Activated B cell treated with CpG ODN at 0.5 μM for 24 hours (primary cell): ENCODE measurements at regions not wholly inside any gene's neighbourhood (a gene's known extent, or its start where the extent isn't known, plus 50 kb on each side); places are given as distances from the start of the nearest gene placed in this dataset.

Experiments used
- ATAC-seq: fragments of 200-7000 bp; cut with Tn5 transposase; one replicate; pipeline ENCODE4 v1.10.0; 2021; ENCODE audit warnings: low read depth, mild to moderate bottlenecking, moderate library complexity
- CTCF ChIA-PET: fragments of 350-600 bp; sonication (Branson Sonifier 250); formaldehyde crosslinking; loops from one replicate; lab custom pipeline; 2021; ENCODE audit warnings: antibody characterized with exemption; lab: Charles Lee
- POLR2A ChIA-PET: fragments of 350-600 bp; sonication (Branson Sonifier 250); formaldehyde crosslinking; loops from one replicate; lab custom pipeline; 2021; ENCODE audit warnings: antibody characterized with exemption; lab: Charles Lee
- DNase-seq: peaks from one replicate; pipeline ENCODE4 v3.0.0; 2022
- H3K27ac Mint-ChIP-seq: one replicate; pipeline ENCODE4 v1.8.0; 2020; ENCODE audit warnings: mixed read lengths
- H3K27me3 Mint-ChIP-seq: one replicate; pipeline ENCODE4 v1.8.0; 2021; ENCODE audit warnings: mixed read lengths
- H3K36me3 Mint-ChIP-seq: one replicate; pipeline ENCODE4 v1.8.0; 2021; ENCODE audit warnings: low read depth, mixed read lengths
- H3K4me1 Mint-ChIP-seq: one replicate; pipeline ENCODE4 v1.8.0; 2021; ENCODE audit warnings: mixed read lengths
- H3K4me3 Mint-ChIP-seq: one replicate; pipeline ENCODE4 v1.8.0; 2020; ENCODE audit warnings: mild to moderate bottlenecking, mixed read lengths
- H3K9me3 Mint-ChIP-seq: one replicate; pipeline ENCODE4 v1.8.0; 2020; ENCODE audit warnings: mixed read lengths
- intact Hi-C: fragments of 100-400 bp; cut with micrococcal nuclease; formaldehyde crosslinking; loops from one replicate; pipeline ENCODE4 v1.15.1; 2024
- TF ChIP-seq, protein P1 (sequence below): fragments of 200-600 bp; IDR thresholded peaks from one replicate; pipeline ENCODE4 v1.8.0; 2022; ENCODE audit warnings: antibody characterized with exemption, mild to moderate bottlenecking

DNA sequence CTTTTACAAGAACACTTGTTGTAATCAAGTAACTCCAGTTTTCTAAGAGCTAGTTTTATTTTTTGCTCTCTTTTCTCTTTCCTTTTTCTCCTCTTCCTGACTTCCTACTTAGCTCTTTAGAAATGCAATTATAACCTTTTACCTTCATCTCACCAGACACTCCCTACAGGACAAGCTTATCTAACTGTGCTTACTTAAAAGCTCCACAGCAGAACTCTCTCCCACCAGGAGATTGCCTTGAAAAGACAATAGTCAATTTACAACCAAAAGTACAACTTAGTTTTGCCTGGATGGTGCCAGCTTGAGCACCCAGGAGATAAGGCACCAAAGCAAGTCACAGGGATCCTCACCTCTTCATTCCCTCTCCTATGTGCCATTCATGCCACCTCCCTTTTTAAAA, 573.8 kb upstream of the LMCD1 start:
- H3K4me1 Mint-ChIP-seq: no peaks in the 10 kb centered on the region
- ChIA-PET POLR2A (no interaction called here), CTCF (no interaction called here)
- H3K36me3 Mint-ChIP-seq: no peaks in the 10 kb centered on the region
- ATAC-seq (no peak), DNase-seq (no peak)
- no peak overlapping the region for H3K27ac Mint-ChIP-seq
- H3K4me3 Mint-ChIP-seq: no peak overlapping the region
- no peaks in the 10 kb centered on the region for H3K9me3 Mint-ChIP-seq
- intact Hi-C loops: no loop called here
- TF ChIP-seq, protein P1, sequence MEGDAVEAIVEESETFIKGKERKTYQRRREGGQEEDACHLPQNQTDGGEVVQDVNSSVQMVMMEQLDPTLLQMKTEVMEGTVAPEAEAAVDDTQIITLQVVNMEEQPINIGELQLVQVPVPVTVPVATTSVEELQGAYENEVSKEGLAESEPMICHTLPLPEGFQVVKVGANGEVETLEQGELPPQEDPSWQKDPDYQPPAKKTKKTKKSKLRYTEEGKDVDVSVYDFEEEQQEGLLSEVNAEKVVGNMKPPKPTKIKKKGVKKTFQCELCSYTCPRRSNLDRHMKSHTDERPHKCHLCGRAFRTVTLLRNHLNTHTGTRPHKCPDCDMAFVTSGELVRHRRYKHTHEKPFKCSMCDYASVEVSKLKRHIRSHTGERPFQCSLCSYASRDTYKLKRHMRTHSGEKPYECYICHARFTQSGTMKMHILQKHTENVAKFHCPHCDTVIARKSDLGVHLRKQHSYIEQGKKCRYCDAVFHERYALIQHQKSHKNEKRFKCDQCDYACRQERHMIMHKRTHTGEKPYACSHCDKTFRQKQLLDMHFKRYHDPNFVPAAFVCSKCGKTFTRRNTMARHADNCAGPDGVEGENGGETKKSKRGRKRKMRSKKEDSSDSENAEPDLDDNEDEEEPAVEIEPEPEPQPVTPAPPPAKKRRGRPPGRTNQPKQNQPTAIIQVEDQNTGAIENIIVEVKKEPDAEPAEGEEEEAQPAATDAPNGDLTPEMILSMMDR: no peak
- no peaks in the 10 kb centered on the region for H3K27me3 Mint-ChIP-seq

DNA sequence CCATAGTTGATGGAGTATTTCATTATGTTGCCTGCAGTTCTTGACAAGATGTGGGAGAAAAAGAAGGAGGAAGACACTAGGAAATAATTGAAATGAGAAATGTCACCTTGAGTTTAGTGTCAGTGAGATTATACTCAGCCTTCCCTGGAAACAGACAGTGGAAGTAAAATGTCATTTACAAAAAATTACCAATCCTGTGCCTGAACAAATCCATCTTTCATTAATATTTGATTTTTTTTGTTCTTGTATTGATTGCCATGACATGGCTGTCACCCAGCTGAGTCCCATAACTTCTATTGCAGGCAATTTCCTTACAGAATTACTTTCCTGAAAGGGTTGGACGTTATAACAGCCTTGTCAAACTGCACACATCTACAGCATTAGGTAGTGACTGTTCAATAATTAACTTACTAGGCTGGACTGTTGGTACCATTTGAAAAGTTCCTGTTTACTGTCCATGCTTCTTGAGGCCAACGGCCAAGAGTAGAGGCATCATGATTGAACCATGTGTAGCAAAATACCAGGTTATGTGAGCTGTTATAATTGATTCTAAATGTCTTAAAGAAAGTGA, 572.2 kb upstream of the LMCD1 start:
- no peaks in the 10 kb centered on the region for H3K36me3 Mint-ChIP-seq
- H3K27me3 Mint-ChIP-seq: no peaks in the 10 kb centered on the region
- intact Hi-C loops: no loop called here
- TF ChIP-seq, protein P1: no peak
- CTCF ChIA-PET: no interaction called here
- H3K4me1 Mint-ChIP-seq: no peaks in the 10 kb centered on the region
- POLR2A ChIA-PET: no interaction called here
- no peaks in the 10 kb centered on the region for H3K9me3 Mint-ChIP-seq
- DNase-seq (no peak), ATAC-seq (no peak)
- H3K4me3 Mint-ChIP-seq: no peak overlapping the region
- H3K27ac Mint-ChIP-seq: no peak overlapping the region

DNA sequence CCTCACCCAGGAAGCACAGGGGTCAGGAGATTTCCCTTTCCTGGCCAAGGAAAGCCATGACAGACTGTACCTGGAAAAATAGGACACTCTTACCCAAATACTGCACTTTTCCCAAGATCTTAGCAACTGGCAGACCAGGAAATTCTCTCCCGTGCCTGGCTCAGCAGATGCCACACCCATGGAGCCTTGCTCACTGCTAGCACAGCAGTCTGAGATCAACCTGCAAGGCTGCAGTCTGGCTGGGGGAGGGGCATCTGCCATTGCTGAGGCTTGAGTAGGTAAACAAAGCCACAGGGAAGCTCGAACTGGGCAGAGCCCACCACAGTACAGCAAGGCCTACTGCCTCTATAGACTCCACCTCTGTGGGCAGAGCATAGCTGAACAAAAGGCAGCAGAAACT, 567.3 kb upstream of the LMCD1 start:
- Mint-ChIP-seq H3K27ac (no peak overlapping the region), H3K4me1 (no peaks in the 10 kb centered on the region), H3K36me3 (no peaks in the 10 kb centered on the region), H3K27me3 (no peaks in the 10 kb centered on the region), H3K9me3 (peaks cover 12% of the 10 kb centered on the region), H3K4me3 (no peak overlapping the region)
- DNase-seq: no peak
- TF ChIP-seq, protein P1: no peak
- ChIA-PET CTCF (no interaction called here), POLR2A (no interaction called here)
- no peak for ATAC-seq
- intact Hi-C loops: no loop called here

DNA sequence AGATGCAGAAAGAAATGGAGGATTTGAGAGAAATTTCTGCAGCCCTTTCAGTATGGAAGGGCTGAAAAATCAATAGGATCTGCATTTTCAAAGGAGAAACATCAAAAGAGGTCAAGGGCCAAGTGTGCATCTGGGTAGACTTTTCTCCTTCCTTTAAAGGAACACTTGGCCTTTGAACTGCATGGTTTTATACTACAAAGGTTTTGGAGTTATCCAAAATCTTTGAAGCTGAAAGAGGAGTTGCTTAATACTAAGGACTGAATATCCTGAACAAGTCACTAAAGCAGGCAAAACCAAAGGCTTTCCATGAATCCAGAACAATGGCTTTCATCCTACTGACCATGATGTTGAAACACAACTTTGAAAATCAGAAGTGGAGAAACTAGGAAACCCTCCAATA, 553.7 kb upstream of the LMCD1 start:
- H3K9me3 Mint-ChIP-seq: peaks cover 4% of the 10 kb centered on the region
- no peaks in the 10 kb centered on the region for H3K4me1 Mint-ChIP-seq
- H3K27ac Mint-ChIP-seq: no peak overlapping the region
- intact Hi-C loops: no loop called here
- TF ChIP-seq, protein P1: no peak
- ChIA-PET POLR2A (no interaction called here), CTCF (no interaction called here)
- no peak for DNase-seq
- no peak overlapping the region for H3K4me3 Mint-ChIP-seq
- no peaks in the 10 kb centered on the region for H3K27me3 Mint-ChIP-seq
- ATAC-seq: no peak
- no peaks in the 10 kb centered on the region for H3K36me3 Mint-ChIP-seq

DNA sequence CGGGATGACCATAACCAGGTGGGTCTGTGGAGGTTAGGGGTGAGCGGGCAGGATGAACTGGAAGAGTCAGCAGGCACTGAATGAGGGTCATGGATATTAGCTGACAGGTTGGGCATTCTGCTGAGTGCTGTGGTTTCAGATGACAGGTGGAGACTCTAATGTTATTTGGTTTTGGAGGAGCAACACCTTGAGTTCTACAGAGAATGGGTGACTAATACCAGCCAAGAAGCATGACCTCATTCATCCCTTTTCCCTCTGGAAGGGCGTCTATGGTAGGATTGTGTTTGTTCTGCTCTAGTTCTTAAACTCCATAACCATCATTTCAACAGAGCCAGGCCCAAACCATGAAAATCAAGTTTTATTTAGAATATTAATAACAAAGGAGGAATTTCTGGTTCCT, 550.7 kb upstream of the LMCD1 start:
- ChIA-PET CTCF (no interaction called here), POLR2A (no interaction called here)
- Mint-ChIP-seq H3K4me3 (no peak overlapping the region), H3K9me3 (peaks cover 4% of the 10 kb centered on the region), H3K27ac (no peak overlapping the region), H3K4me1 (no peaks in the 10 kb centered on the region), H3K27me3 (no peaks in the 10 kb centered on the region), H3K36me3 (no peaks in the 10 kb centered on the region)
- ATAC-seq (no peak), DNase-seq (no peak)
- TF ChIP-seq, protein P1: no peak
- intact Hi-C loops: no loop called here
